CD4-positive, alpha-beta T cell (primary cell): ENCODE measurements at regions not wholly inside any gene's neighbourhood (a gene's known extent, or its start where the extent isn't known, plus 50 kb on each side); places are given as distances from the start of the nearest gene placed in this dataset.

Experiments
- ATAC-seq: fragments of 200-7000 bp; cut with Tn5 transposase; one replicate; pipeline ENCODE4 v1.10.0; 2022; ENCODE audit warnings: mild to moderate bottlenecking; ENCODE audit not compliant: poor library complexity
- CTCF ChIA-PET: fragments of 350-600 bp; sonication (Branson Sonifier 250); formaldehyde crosslinking; loops from one replicate; lab custom pipeline; 2021; ENCODE audit warnings: antibody characterized with exemption, inconsistent platforms; lab: Charles Lee
- POLR2A ChIA-PET: fragments of 350-600 bp; sonication (Branson Sonifier 250); formaldehyde crosslinking; loops from one replicate; lab custom pipeline; 2021; ENCODE audit warnings: antibody characterized with exemption, inconsistent platforms; lab: Charles Lee
- DNase-seq, 14 experiments: peaks; one replicate each; pipeline ENCODE4 v3.0.0-alpha.2; 2013 to 2020; ENCODE audit warnings: mixed read lengths in 2 of 14
- H3K27ac ChIP-seq, 2 donors: one replicate each; pipeline versions ENCODE4 v1.5.1 to v1.7.0; 2013; ENCODE audit warnings: low read length in 2 of 2, low read depth in 1 of 2, mild to moderate bottlenecking in 1 of 2
- H3K27me3 ChIP-seq, 2 experiments: 1 replicate in 1 of 2; 2 replicates in 1 of 2; pipeline versions ENCODE4 v1.6.1 to v1.7.0; 2013; ENCODE audit warnings: low read length in 2 of 2, control low read depth in 1 of 2, mild to moderate bottlenecking in 1 of 2, moderate library complexity in 1 of 2; ENCODE audit not compliant: insufficient read depth in 2 of 2, control insufficient read depth in 1 of 2
- H3K36me3 ChIP-seq: one replicate; pipeline ENCODE4 v1.6.1; 2013; ENCODE audit warnings: low read length, control low read depth; ENCODE audit not compliant: insufficient read depth
- H3K4me1 ChIP-seq: one replicate; pipeline ENCODE4 v1.6.1; 2013; ENCODE audit warnings: low read length, control low read depth; ENCODE audit not compliant: insufficient read depth
- H3K4me3 ChIP-seq: one replicate; pipeline ENCODE4 v1.5.1; 2013; ENCODE audit warnings: mild to moderate bottlenecking, low read length, moderate library complexity
- H3K9me3 ChIP-seq, 2 experiments: 1 replicate in 1 of 2; 2 replicates in 1 of 2; pipeline versions ENCODE4 v1.6.1 to v1.7.0; 2013; ENCODE audit warnings: low read length in 2 of 2, mild to moderate bottlenecking in 2 of 2, control low read depth in 1 of 2, moderate library complexity in 1 of 2; ENCODE audit not compliant: control insufficient read depth in 1 of 2, insufficient read depth in 1 of 2
- H3K27ac Mint-ChIP-seq: one replicate; pipeline ENCODE4 v1.8.0; 2020; ENCODE audit warnings: mixed read lengths
- H3K27me3 Mint-ChIP-seq: one replicate; pipeline ENCODE4 v1.8.0; 2021; ENCODE audit warnings: mixed read lengths
- H3K36me3 Mint-ChIP-seq: one replicate; pipeline ENCODE4 v1.8.0; 2021; ENCODE audit warnings: low read depth, mixed read lengths
- H3K4me1 Mint-ChIP-seq: one replicate; pipeline ENCODE4 v1.8.0; 2021; ENCODE audit warnings: low read depth, mixed read lengths
- H3K4me3 Mint-ChIP-seq: one replicate; pipeline ENCODE4 v1.8.0; 2020; ENCODE audit warnings: mild to moderate bottlenecking, mixed read lengths
- H3K9me3 Mint-ChIP-seq: one replicate; pipeline ENCODE4 v1.8.0; 2020; ENCODE audit warnings: mixed read lengths
- CTCF ChIP-seq: fragments of 200-600 bp; IDR thresholded peaks from one replicate; pipeline ENCODE4 v1.8.0; 2022; ENCODE audit warnings: antibody characterized with exemption, mild to moderate bottlenecking
- intact Hi-C, 2 experiments: fragments of 100-400 bp; cut with DNase I in 1 of 2; cut with micrococcal nuclease in 1 of 2; formaldehyde crosslinking; loops; one replicate each; pipeline versions ENCODE4 v1.15.1 to v1.9.0; 2023 to 2025; cut with DNase I, micrococcal nuclease

GRCh38 chr5:99449786-99450185 lies 521.0 kb upstream of the CHD1 start:
- POLR2A ChIA-PET = no interaction called here
- no peak overlapping the region for H3K27ac Mint-ChIP-seq

GRCh38 chr5:99445805-99446204 lies 517.0 kb upstream of the CHD1 start:
- DNase-seq = no peak
- Histone ChIP-seq H3K4me1 (no peaks in the 10 kb centered on the region), H3K36me3 (no peaks in the 10 kb centered on the region), H3K9me3 (no peaks in the 10 kb centered on the region), H3K27ac (no peak overlapping the region), H3K4me3 (no peak overlapping the region), H3K27me3 (no peaks in the 10 kb centered on the region)
- H3K36me3 Mint-ChIP-seq = no peaks in the 10 kb centered on the region
- no peaks in the 10 kb centered on the region for H3K27me3 Mint-ChIP-seq
- H3K9me3 Mint-ChIP-seq = no peaks in the 10 kb centered on the region
- no peak overlapping the region for H3K27ac Mint-ChIP-seq
- CTCF ChIA-PET = no interaction called here
- no peak for TF ChIP-seq CTCF
- POLR2A ChIA-PET = no interaction called here
- H3K4me1 Mint-ChIP-seq = no peaks in the 10 kb centered on the region
- H3K4me3 Mint-ChIP-seq = no peak overlapping the region
- intact Hi-C loops = no loop called here
- ATAC-seq = no peak

More at GRCh38 chr5:99449786-99450185, 521.0 kb upstream of the CHD1 start:
- no peaks in the 10 kb centered on the region for H3K27me3 Mint-ChIP-seq
- no peaks in the 10 kb centered on the region for H3K9me3 ChIP-seq
- no peaks in the 10 kb centered on the region for H3K4me1 Mint-ChIP-seq
- CTCF ChIA-PET = no interaction called here
- no peaks in the 10 kb centered on the region for H3K9me3 Mint-ChIP-seq
- H3K27me3 ChIP-seq = no peaks in the 10 kb centered on the region
- H3K4me3 Mint-ChIP-seq = no peak overlapping the region
- H3K4me3 ChIP-seq = no peak overlapping the region
- no peak overlapping the region for H3K27ac ChIP-seq
- intact Hi-C loops = no loop called here
- no peak for ATAC-seq
- no peaks in the 10 kb centered on the region for H3K36me3 Mint-ChIP-seq
- DNase-seq = no peak
- TF ChIP-seq CTCF = no peak
- no peaks in the 10 kb centered on the region for H3K36me3 ChIP-seq
- no peaks in the 10 kb centered on the region for H3K4me1 ChIP-seq

GRCh38 chr5:99441235-99441634 lies 512.4 kb upstream of the CHD1 start:
- Histone ChIP-seq H3K27ac (no peak overlapping the region), H3K4me1 (no peaks in the 10 kb centered on the region), H3K27me3 (no peaks in the 10 kb centered on the region), H3K9me3 (no peaks in the 10 kb centered on the region), H3K4me3 (no peak overlapping the region), H3K36me3 (no peaks in the 10 kb centered on the region)
- Mint-ChIP-seq H3K4me1 (no peaks in the 10 kb centered on the region), H3K9me3 (no peaks in the 10 kb centered on the region), H3K36me3 (no peaks in the 10 kb centered on the region), H3K27ac (no peak overlapping the region), H3K4me3 (no peak overlapping the region), H3K27me3 (no peaks in the 10 kb centered on the region)
- intact Hi-C loops = no loop called here
- CTCF ChIA-PET = no interaction called here
- TF ChIP-seq CTCF = no peak
- DNase-seq (no peak), ATAC-seq (no peak)
- POLR2A ChIA-PET = no interaction called here
